Neural cell (in vitro differentiated cells): ENCODE measurements at regions not wholly inside any gene's neighbourhood (a gene's known extent, or its start where the extent isn't known, plus 50 kb on each side); places are given as distances from the start of the nearest gene placed in this dataset.

ENCODE experiments used
- EP300 ChIP-seq: fragments of 450-650 bp; conservative IDR thresholded peaks from 2 replicates; pipeline ENCODE4 v1.6.1; 2014; ENCODE audit warnings: antibody characterized with exemption, mild to moderate bottlenecking, moderate library complexity; ENCODE audit not compliant: poor library complexity, severe bottlenecking
- EZH2 ChIP-seq: fragments of 200-600, 300-800 bp; shearing (Covaris generic), sonication (generic); IDR thresholded peaks from 2 replicates; pipeline ENCODE4 v1.6.1; 2014; ENCODE audit warnings: antibody characterized with exemption, low read length, borderline replicate concordance, mild to moderate bottlenecking; ENCODE audit not compliant: insufficient read depth, poor library complexity, severe bottlenecking
- POLR2AphosphoS5 ChIP-seq: IDR thresholded peaks from 2 replicates; pipeline ENCODE4 v1.6.1; 2012
- TAF1 ChIP-seq: IDR thresholded peaks from 2 replicates; pipeline ENCODE4 v1.6.1; 2012; ENCODE audit warnings: low read depth
- TF ChIP-seq, protein P1 (sequence below): fragments of 450-650 bp; IDR thresholded peaks from 2 replicates; pipeline ENCODE4 v1.5.1; 2014; ENCODE audit warnings: antibody characterized with exemption, mild to moderate bottlenecking, moderate library complexity; ENCODE audit not compliant: poor library complexity, severe bottlenecking
- TF ChIP-seq, protein P2 (sequence below): IDR thresholded peaks from 2 replicates; pipeline ENCODE4 v1.6.1; 2012; ENCODE audit warnings: borderline replicate concordance

DNA sequence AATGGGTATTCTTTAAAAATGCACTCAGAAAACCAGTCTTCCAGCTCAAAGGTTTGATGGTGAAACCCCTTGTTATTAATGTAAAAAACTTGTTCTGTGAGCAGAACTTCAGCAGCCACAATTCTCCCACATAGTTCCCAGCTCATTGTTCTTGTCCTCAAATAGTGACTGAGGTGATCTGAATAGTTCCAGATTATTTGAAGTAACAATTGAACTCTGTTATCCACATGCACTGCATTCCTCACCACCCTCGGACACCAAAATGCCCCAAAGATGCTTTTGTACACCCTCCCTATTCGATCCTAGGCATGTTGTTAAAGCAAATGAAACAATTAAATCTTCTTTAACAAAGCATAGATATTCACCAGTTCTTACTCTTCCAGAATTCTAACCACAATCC is 2186.8 kb upstream of the CELF4 start:
- TF ChIP-seq, protein P1, sequence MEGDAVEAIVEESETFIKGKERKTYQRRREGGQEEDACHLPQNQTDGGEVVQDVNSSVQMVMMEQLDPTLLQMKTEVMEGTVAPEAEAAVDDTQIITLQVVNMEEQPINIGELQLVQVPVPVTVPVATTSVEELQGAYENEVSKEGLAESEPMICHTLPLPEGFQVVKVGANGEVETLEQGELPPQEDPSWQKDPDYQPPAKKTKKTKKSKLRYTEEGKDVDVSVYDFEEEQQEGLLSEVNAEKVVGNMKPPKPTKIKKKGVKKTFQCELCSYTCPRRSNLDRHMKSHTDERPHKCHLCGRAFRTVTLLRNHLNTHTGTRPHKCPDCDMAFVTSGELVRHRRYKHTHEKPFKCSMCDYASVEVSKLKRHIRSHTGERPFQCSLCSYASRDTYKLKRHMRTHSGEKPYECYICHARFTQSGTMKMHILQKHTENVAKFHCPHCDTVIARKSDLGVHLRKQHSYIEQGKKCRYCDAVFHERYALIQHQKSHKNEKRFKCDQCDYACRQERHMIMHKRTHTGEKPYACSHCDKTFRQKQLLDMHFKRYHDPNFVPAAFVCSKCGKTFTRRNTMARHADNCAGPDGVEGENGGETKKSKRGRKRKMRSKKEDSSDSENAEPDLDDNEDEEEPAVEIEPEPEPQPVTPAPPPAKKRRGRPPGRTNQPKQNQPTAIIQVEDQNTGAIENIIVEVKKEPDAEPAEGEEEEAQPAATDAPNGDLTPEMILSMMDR: no peak
- TF ChIP-seq, protein P2, sequence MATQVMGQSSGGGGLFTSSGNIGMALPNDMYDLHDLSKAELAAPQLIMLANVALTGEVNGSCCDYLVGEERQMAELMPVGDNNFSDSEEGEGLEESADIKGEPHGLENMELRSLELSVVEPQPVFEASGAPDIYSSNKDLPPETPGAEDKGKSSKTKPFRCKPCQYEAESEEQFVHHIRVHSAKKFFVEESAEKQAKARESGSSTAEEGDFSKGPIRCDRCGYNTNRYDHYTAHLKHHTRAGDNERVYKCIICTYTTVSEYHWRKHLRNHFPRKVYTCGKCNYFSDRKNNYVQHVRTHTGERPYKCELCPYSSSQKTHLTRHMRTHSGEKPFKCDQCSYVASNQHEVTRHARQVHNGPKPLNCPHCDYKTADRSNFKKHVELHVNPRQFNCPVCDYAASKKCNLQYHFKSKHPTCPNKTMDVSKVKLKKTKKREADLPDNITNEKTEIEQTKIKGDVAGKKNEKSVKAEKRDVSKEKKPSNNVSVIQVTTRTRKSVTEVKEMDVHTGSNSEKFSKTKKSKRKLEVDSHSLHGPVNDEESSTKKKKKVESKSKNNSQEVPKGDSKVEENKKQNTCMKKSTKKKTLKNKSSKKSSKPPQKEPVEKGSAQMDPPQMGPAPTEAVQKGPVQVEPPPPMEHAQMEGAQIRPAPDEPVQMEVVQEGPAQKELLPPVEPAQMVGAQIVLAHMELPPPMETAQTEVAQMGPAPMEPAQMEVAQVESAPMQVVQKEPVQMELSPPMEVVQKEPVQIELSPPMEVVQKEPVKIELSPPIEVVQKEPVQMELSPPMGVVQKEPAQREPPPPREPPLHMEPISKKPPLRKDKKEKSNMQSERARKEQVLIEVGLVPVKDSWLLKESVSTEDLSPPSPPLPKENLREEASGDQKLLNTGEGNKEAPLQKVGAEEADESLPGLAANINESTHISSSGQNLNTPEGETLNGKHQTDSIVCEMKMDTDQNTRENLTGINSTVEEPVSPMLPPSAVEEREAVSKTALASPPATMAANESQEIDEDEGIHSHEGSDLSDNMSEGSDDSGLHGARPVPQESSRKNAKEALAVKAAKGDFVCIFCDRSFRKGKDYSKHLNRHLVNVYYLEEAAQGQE: no peak
- no peak for TF ChIP-seq POLR2AphosphoS5
- no peak for TF ChIP-seq TAF1
- no peak for TF ChIP-seq EZH2
- no peak for TF ChIP-seq EP300
